HEK293T (cell line): ENCODE measurements at regions not wholly inside any gene's neighbourhood (a gene's known extent, or its start where the extent isn't known, plus 50 kb on each side); places are given as distances from the start of the nearest gene placed in this dataset.

Source experiments
- ELF4 ChIP-seq: fragments of 450-650 bp; IDR thresholded peaks from 2 replicates; pipeline ENCODE4 v1.6.1; 2017; ENCODE audit warnings: antibody characterized with exemption
- FOXA1 ChIP-seq: fragments of 450-650 bp; IDR thresholded peaks from 2 replicates; pipeline ENCODE4 v1.6.1; 2016; ENCODE audit warnings: mild to moderate bottlenecking
- FOXM1 ChIP-seq: fragments of 450-650 bp; IDR thresholded peaks from 2 replicates; pipeline ENCODE4 v1.6.1; 2017; ENCODE audit warnings: mild to moderate bottlenecking, borderline replicate concordance
- SUZ12 ChIP-seq: fragments of 450-650 bp; IDR thresholded peaks from 2 replicates; pipeline ENCODE4 v1.6.1; 2016; ENCODE audit warnings: mild to moderate bottlenecking
- TARDBP ChIP-seq: fragments of 450-650 bp; IDR thresholded peaks from 2 replicates; pipeline ENCODE4 v1.6.1; 2016

DNA sequence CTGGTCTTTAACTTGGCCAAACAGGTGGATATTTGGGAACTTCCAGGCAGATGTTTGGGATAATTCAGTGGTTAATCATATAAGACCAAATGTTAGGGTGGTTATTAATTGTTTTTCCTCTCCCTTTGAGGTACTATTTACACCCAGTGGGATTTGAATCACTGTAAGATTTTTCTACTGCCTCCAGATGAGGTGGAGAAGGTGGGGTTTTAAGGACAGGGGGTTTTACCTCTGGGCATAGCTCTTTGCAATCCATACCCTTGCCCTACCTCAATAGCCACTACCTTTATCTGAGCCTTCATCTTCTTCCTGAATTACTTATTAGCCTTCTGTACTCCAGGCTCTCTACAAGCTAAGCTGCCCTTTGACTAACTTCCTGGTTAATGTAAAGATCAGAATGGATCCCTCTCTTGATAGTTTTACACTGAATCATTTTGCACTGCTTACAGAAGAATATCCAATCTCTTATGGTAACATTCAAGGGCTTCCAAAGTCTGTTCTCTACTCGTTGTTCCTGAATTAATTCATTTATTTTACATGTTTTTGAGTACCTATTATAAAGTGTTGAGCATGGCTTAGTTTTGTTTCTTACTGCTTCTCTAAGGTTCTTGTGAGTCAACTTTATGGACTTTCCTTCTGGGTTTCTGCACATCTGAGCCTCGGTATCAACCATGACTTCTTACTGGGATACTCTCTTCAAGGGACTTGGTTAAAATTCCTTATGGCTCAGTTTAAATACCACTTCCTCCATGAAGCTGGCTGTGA, 331.2 kb upstream of the TBL1XR1 start:
- no peak for TF ChIP-seq FOXA1
- no peak for TF ChIP-seq ELF4
- no peak for TF ChIP-seq SUZ12
- no peak for TF ChIP-seq TARDBP
- no peak for TF ChIP-seq FOXM1
